DMS53 (cell line): ENCODE measurements at regions not wholly inside any gene's neighbourhood (a gene's known extent, or its start where the extent isn't known, plus 50 kb on each side); places are given as distances from the start of the nearest gene placed in this dataset.

ENCODE experiments used
- DNase-seq: peaks from one replicate; lab custom pipeline; 2025; lab: John Stamatoyannopoulos, UW

- DNase-seq = no peak
These were observed 378.1 kb downstream of the SOCS6 start for GRCh38 chr18:70666936-70667335.

- no peak for DNase-seq
These were observed 374.3 kb downstream of the SOCS6 start for GRCh38 chr18:70663141-70663540.

- DNase-seq = no peak
These were observed 373.7 kb downstream of the SOCS6 start for GRCh38 chr18:70662588-70662987.

- peak; percentile 56 for DNase-seq
These were observed 370.4 kb downstream of the SOCS6 start for GRCh38 chr18:70659036-70659925.

- no peak for DNase-seq
These were observed 364.8 kb downstream of the SOCS6 start for GRCh38 chr18:70653671-70654070.

GRCh38 chr18:70650878-70651277 lies 362.0 kb downstream of the SOCS6 start:
- no peak for DNase-seq

- no peak for DNase-seq
These were observed 360.8 kb downstream of the SOCS6 start for GRCh38 chr18:70649683-70650082.

- no peak for DNase-seq
These were observed 357.1 kb downstream of the SOCS6 start for GRCh38 chr18:70645971-70646370.

- DNase-seq = no peak
These were observed 355.0 kb downstream of the SOCS6 start for GRCh38 chr18:70643812-70644211.

- no peak for DNase-seq
These were observed 352.4 kb downstream of the SOCS6 start for GRCh38 chr18:70641156-70641775.

- no peak for DNase-seq
These were observed 351.6 kb downstream of the SOCS6 start for GRCh38 chr18:70640336-70640887.

GRCh38 chr18:70636991-70637390 lies 348.1 kb downstream of the SOCS6 start:
- DNase-seq = peak; percentile 13

- DNase-seq = no peak
These were observed 345.8 kb downstream of the SOCS6 start for GRCh38 chr18:70634576-70635147.

GRCh38 chr18:70627182-70627802 lies 338.4 kb downstream of the SOCS6 start:
- DNase-seq = no peak

GRCh38 chr18:70622622-70623419 lies 334.0 kb downstream of the SOCS6 start:
- DNase-seq = peak; percentile 35

- DNase-seq = no peak
These were observed 332.9 kb downstream of the SOCS6 start for GRCh38 chr18:70621710-70622109.

- no peak for DNase-seq
These were observed 332.2 kb downstream of the SOCS6 start for GRCh38 chr18:70620837-70621612.

- DNase-seq = no peak
These were observed 328.3 kb downstream of the SOCS6 start for GRCh38 chr18:70617020-70617763.

GRCh38 chr18:70600225-70600925 lies 311.5 kb downstream of the SOCS6 start:
- no peak for DNase-seq
